Choroid plexus epithelial cell (primary cell): ENCODE measurements at regions not wholly inside any gene's neighbourhood (a gene's known extent, or its start where the extent isn't known, plus 50 kb on each side); places are given as distances from the start of the nearest gene placed in this dataset.
A peak's percentile ranks its signal among the peaks of the same experiment; 100 is the strongest.
"Not testable (repeated sequence)": the region's sequence is repeated elsewhere in the genome, so short reads cannot be mapped to it uniquely, and the experiment has no call there.

Experiments used
- DNase-seq: peaks from one replicate; pipeline ENCODE4 v3.0.0-alpha.2; 2010; ENCODE audit warnings: low read depth
- H3K4me3 ChIP-seq: 2 replicates; pipeline ENCODE4 v1.5.1; 2011; ENCODE audit warnings: low read depth, mild to moderate bottlenecking, control low read depth, low read length, moderate library complexity
- TF ChIP-seq, protein P1 (sequence below): conservative IDR thresholded peaks from 2 replicates; pipeline ENCODE4 v1.5.1; 2011; ENCODE audit warnings: low read depth, mild to moderate bottlenecking, control low read depth, inconsistent platforms, low read length, moderate library complexity

- TF ChIP-seq, protein P1, sequence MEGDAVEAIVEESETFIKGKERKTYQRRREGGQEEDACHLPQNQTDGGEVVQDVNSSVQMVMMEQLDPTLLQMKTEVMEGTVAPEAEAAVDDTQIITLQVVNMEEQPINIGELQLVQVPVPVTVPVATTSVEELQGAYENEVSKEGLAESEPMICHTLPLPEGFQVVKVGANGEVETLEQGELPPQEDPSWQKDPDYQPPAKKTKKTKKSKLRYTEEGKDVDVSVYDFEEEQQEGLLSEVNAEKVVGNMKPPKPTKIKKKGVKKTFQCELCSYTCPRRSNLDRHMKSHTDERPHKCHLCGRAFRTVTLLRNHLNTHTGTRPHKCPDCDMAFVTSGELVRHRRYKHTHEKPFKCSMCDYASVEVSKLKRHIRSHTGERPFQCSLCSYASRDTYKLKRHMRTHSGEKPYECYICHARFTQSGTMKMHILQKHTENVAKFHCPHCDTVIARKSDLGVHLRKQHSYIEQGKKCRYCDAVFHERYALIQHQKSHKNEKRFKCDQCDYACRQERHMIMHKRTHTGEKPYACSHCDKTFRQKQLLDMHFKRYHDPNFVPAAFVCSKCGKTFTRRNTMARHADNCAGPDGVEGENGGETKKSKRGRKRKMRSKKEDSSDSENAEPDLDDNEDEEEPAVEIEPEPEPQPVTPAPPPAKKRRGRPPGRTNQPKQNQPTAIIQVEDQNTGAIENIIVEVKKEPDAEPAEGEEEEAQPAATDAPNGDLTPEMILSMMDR = no peak
- H3K4me3 ChIP-seq = no peak overlapping the region
- no peak for DNase-seq
These were observed 345.5 kb upstream of the MGAT4C start for GRCh38 chr12:86601550-86602308.

DNA sequence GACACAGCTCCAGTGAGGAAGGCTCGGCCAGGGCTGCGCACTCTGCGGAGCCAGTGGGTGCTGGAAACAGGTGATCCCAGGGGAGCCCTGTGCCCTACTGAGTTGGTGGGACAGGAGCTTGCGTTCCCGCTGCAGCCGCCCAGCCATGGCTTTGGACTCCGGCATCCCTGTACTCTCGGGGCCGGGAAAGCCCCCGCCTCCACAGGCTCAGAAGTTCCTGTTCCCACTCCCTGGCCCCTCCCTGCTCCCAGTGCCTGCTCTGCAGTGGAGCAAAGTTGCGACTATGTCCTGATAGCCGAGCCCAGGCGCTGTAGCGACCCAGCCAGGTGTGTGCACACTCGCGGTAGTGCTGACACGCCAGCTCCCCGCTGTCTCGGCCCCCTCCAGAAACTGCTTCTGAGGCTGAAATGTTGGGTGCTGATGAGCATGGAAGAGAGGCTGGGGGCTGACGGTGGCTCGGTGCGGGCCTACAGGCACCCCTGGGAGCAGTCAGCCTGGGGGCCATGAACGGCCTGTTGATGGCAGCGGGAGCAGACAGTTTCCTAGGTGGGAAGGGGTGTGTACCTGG, 344.6 kb upstream of the MGAT4C start:
- no peak overlapping the region for H3K4me3 ChIP-seq
- TF ChIP-seq, protein P1 = no peak
- no peak for DNase-seq

GRCh38 chr12:86597431-86597830, 341.2 kb upstream of the MGAT4C start:
- TF ChIP-seq, protein P1 = no peak
- DNase-seq = peak; percentile 5
- H3K4me3 ChIP-seq = no peak overlapping the region

DNA sequence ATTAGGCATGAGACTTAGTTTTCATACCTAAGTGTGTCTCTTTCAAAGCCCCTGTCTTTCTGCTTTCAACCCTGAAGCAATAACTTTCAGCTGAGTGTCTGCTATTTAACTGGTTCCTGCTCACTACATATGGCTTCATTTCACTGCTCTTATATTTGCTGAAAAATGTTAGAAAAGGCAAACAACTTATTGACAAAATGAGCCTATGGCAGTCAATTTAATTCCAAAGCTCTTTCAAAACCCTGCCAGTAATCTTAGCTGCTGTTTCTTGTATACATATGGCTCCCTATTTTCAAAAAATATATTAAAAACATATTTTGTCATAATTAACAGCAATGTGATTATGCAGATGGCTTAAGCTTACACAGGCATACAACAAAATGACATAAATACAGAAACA, 334.1 kb upstream of the MGAT4C start:
- TF ChIP-seq, protein P1 = no peak
- DNase-seq = no peak
- no peak overlapping the region for H3K4me3 ChIP-seq

DNA sequence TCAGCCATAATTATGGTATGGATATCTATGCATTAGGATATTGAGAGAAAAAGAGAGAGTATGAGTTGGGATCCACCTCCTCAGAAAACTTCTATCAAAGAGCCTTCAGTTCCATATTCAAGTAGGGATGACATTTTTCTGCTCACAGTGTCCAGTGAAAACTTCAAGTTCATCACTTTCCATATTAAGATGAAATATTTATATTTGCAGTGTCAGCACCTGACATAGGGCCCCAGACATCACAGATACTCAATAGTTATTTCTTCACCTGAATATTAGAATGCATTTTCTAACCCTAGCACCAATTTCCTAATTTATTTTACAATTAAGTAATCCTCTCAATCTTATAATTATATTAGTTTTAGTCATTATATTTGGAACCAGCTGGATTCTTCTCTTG, 318.0 kb upstream of the MGAT4C start:
- no peak overlapping the region for H3K4me3 ChIP-seq
- DNase-seq = no peak
- TF ChIP-seq, protein P1 = no peak

- no peak overlapping the region for H3K4me3 ChIP-seq
- TF ChIP-seq, protein P1 = no peak
- no peak for DNase-seq
These were observed 316.3 kb upstream of the MGAT4C start for GRCh38 chr12:86572455-86572854.

- TF ChIP-seq, protein P1 = no peak
- no peak overlapping the region for H3K4me3 ChIP-seq
- DNase-seq = no peak
These were observed 308.8 kb upstream of the MGAT4C start for GRCh38 chr12:86565038-86565437.

DNA sequence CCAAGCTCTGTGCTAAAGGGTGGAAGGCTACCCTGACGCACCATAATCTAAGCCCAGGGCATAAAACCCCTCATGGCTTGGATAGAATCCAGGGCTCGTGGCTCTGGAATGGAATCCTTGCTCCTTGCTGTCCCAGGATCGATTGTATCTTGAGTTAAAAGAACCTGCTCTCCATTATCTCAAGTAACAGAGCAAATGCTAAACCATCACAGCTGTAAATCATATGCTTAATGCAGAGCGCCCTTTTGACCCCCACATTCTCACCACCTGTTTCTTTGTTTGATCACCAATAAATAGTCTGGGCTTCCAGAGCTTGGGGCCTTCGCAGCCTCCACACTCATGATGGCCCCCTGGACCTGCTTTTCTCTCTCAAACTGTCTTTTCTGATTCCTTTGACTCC, 299.3 kb upstream of the MGAT4C start:
- DNase-seq, H3K4me3 ChIP-seq: not testable (repeated sequence)
